ENCODE measurements at regions not wholly inside any gene's neighbourhood (a gene's known extent, or its start where the extent isn't known, plus 50 kb on each side); places are given as distances from the start of the nearest gene placed in this dataset.
"Not testable (repeated sequence)": the region's sequence is repeated elsewhere in the genome, so short reads cannot be mapped to it uniquely, and the experiment has no call there.

- no peak for DNase-seq (ENCODE audit: low read depth in 3 of 3, low spot score in 2 of 3)
Measured at GRCh38 chr6:50330347-50330746, 280.6 kb upstream of the DEFB112 start.

- DNase-seq (ENCODE audit: low read depth in 3 of 3, low spot score in 2 of 3): no peak
Measured at GRCh38 chr6:50330963-50331362, 281.2 kb upstream of the DEFB112 start.

GRCh38 chr6:50333696-50334095, 284.0 kb upstream of the DEFB112 start:
- no peak for DNase-seq (ENCODE audit: low read depth in 3 of 3, low spot score in 2 of 3)

GRCh38 chr6:50337532-50338122, 287.9 kb upstream of the DEFB112 start:
- DNase-seq (ENCODE audit: low read depth in 3 of 3, low spot score in 2 of 3): no peak

- DNase-seq (ENCODE audit: low read depth in 3 of 3, low spot score in 2 of 3): no peak
Measured at GRCh38 chr6:50353603-50354002, 303.9 kb upstream of the DEFB112 start.

GRCh38 chr6:50358113-50358512, 308.4 kb upstream of the DEFB112 start:
- DNase-seq (ENCODE audit: low read depth in 3 of 3, low spot score in 2 of 3): no peak

- no peak for DNase-seq (ENCODE audit: low read depth in 3 of 3, low spot score in 2 of 3)
Measured at GRCh38 chr6:50361641-50362331, 312.1 kb upstream of the DEFB112 start.

- no peak for DNase-seq (ENCODE audit: low read depth in 3 of 3, low spot score in 2 of 3)
Measured at GRCh38 chr6:50362706-50363105, 313.0 kb upstream of the DEFB112 start.

- DNase-seq (ENCODE audit: low read depth in 3 of 3, low spot score in 2 of 3): no peak
Measured at GRCh38 chr6:50369996-50370395, 320.3 kb upstream of the DEFB112 start.

GRCh38 chr6:50380406-50381098, 330.8 kb upstream of the DEFB112 start:
- no peak for DNase-seq (ENCODE audit: low read depth in 3 of 3, low spot score in 2 of 3)

- no peak for DNase-seq (ENCODE audit: low read depth in 3 of 3, low spot score in 2 of 3)
Measured at GRCh38 chr6:50381099-50381415, 331.3 kb upstream of the DEFB112 start.

- DNase-seq (ENCODE audit: low read depth in 3 of 3, low spot score in 2 of 3): no peak
Measured at GRCh38 chr6:50390416-50390815, 322.9 kb upstream of the TFAP2D start.

- DNase-seq (ENCODE audit: low read depth in 3 of 3, low spot score in 2 of 3): not testable (repeated sequence)
Measured at GRCh38 chr6:50394139-50394538, 319.2 kb upstream of the TFAP2D start.

- DNase-seq (ENCODE audit: low read depth in 3 of 3, low spot score in 2 of 3): no peak
Measured at GRCh38 chr6:50404643-50405042, 308.7 kb upstream of the TFAP2D start.

- no peak for DNase-seq (ENCODE audit: low read depth in 3 of 3, low spot score in 2 of 3)
Measured at GRCh38 chr6:50410579-50410978, 302.7 kb upstream of the TFAP2D start.

GRCh38 chr6:50421041-50421440, 292.3 kb upstream of the TFAP2D start:
- DNase-seq (ENCODE audit: low read depth in 3 of 3, low spot score in 2 of 3): not testable (repeated sequence)

GRCh38 chr6:50427267-50427666, 286.1 kb upstream of the TFAP2D start:
- DNase-seq (ENCODE audit: low read depth in 3 of 3, low spot score in 2 of 3): no peak

- DNase-seq (ENCODE audit: low read depth in 3 of 3, low spot score in 2 of 3): no peak
Measured at GRCh38 chr6:50437901-50438300, 275.4 kb upstream of the TFAP2D start.

GRCh38 chr6:50442531-50443040, 270.7 kb upstream of the TFAP2D start:
- DNase-seq (ENCODE audit: low read depth in 3 of 3, low spot score in 2 of 3): no peak

GRCh38 chr6:50443144-50443543, 270.2 kb upstream of the TFAP2D start:
- DNase-seq (ENCODE audit: low read depth in 3 of 3, low spot score in 2 of 3): no peak

- no peak for DNase-seq (ENCODE audit: low read depth in 3 of 3, low spot score in 2 of 3)
Measured at GRCh38 chr6:50449128-50449527, 264.2 kb upstream of the TFAP2D start.

GRCh38 chr6:50451826-50452400, 261.4 kb upstream of the TFAP2D start:
- DNase-seq (ENCODE audit: low read depth in 3 of 3, low spot score in 2 of 3): no peak
